Frontal cortex (tissue), 3 donors: ENCODE measurements at regions not wholly inside any gene's neighbourhood (a gene's known extent, or its start where the extent isn't known, plus 50 kb on each side); places are given as distances from the start of the nearest gene placed in this dataset.
"Not testable (repeated sequence)": the region's sequence is repeated elsewhere in the genome, so short reads cannot be mapped to it uniquely, and the experiment has no call there.

Experiments used
- DNase-seq, 2 donors: peaks; one replicate each; pipeline ENCODE4 v3.0.0; 2012; ENCODE audit warnings: low spot score in 2 of 2
- FAIRE-seq: peaks from 2 replicates; lab custom pipeline; 2012; peaks lifted over from hg19 to GRCh38; lab: Jason Lieb, UNC
- donor health status: control.
- donor health status: control.
- donor health status: control.

- DNase-seq (no peak), FAIRE-seq (no peak)
Observed at GRCh38 chr3:84637272-84637671, 321.5 kb upstream of the CADM2 start.

GRCh38 chr3:84666468-84666867 lies 292.3 kb upstream of the CADM2 start:
- no peak for FAIRE-seq
- no peak for DNase-seq

GRCh38 chr3:84679211-84679610 lies 279.6 kb upstream of the CADM2 start:
- FAIRE-seq: no peak
- DNase-seq: no peak

GRCh38 chr3:84680700-84681099 lies 278.1 kb upstream of the CADM2 start:
- no peak for FAIRE-seq
- no peak for DNase-seq

GRCh38 chr3:84683493-84683892 lies 275.3 kb upstream of the CADM2 start:
- no peak for FAIRE-seq

GRCh38 chr3:84685467-84685866 lies 273.3 kb upstream of the CADM2 start:
- DNase-seq (no peak), FAIRE-seq (no peak)

More at GRCh38 chr3:84683493-84683892, 275.3 kb upstream of the CADM2 start:
- DNase-seq: no peak

GRCh38 chr3:84692261-84692660 lies 266.5 kb upstream of the CADM2 start:
- FAIRE-seq: no peak

GRCh38 chr3:84710288-84710687 lies 248.5 kb upstream of the CADM2 start:
- not testable (repeated sequence) for FAIRE-seq

More at GRCh38 chr3:84692261-84692660, 266.5 kb upstream of the CADM2 start:
- DNase-seq: no peak

GRCh38 chr3:84717894-84718293 lies 240.9 kb upstream of the CADM2 start:
- FAIRE-seq (no peak), DNase-seq (no peak)

More at GRCh38 chr3:84710288-84710687, 248.5 kb upstream of the CADM2 start:
- not testable (repeated sequence) for DNase-seq

- no peak for FAIRE-seq
- no peak for DNase-seq
Observed at GRCh38 chr3:84724877-84725276, 233.9 kb upstream of the CADM2 start.

- FAIRE-seq (no peak), DNase-seq (no peak)
Observed at GRCh38 chr3:84727616-84728015, 231.2 kb upstream of the CADM2 start.

- not testable (repeated sequence) for FAIRE-seq, DNase-seq
Observed at GRCh38 chr3:84734731-84735130, 224.1 kb upstream of the CADM2 start.

GRCh38 chr3:84738086-84738485 lies 220.7 kb upstream of the CADM2 start:
- DNase-seq (no peak), FAIRE-seq (no peak)

- DNase-seq (no peak), FAIRE-seq (no peak)
Observed at GRCh38 chr3:84742915-84743425, 215.8 kb upstream of the CADM2 start.

GRCh38 chr3:84744130-84744529 lies 214.7 kb upstream of the CADM2 start:
- no peak for DNase-seq
- no peak for FAIRE-seq

GRCh38 chr3:84755860-84756259 lies 202.9 kb upstream of the CADM2 start:
- FAIRE-seq: no peak

GRCh38 chr3:84759361-84759760 lies 199.4 kb upstream of the CADM2 start:
- FAIRE-seq: no peak
- DNase-seq: no peak

More at GRCh38 chr3:84755860-84756259, 202.9 kb upstream of the CADM2 start:
- DNase-seq: no peak

- no peak for FAIRE-seq
- no peak for DNase-seq
Observed at GRCh38 chr3:84772841-84773240, 185.9 kb upstream of the CADM2 start.

GRCh38 chr3:84783281-84783680 lies 175.5 kb upstream of the CADM2 start:
- no peak for FAIRE-seq
- no peak for DNase-seq

- DNase-seq (no peak), FAIRE-seq (no peak)
Observed at GRCh38 chr3:84789961-84790360, 168.8 kb upstream of the CADM2 start.

- DNase-seq (no peak), FAIRE-seq (no peak)
Observed at GRCh38 chr3:84806958-84807357, 151.8 kb upstream of the CADM2 start.

- DNase-seq: no peak
- FAIRE-seq: no peak
Observed at GRCh38 chr3:84820126-84820525, 138.7 kb upstream of the CADM2 start.
